GM19397 (cell line): ENCODE measurements at regions not wholly inside any gene's neighbourhood (a gene's known extent, or its start where the extent isn't known, plus 50 kb on each side); places are given as distances from the start of the nearest gene placed in this dataset.

ENCODE experiments used
- ATAC-seq: cut with Tn5 transposase; IDR thresholded peaks from one replicate; pipeline ENCODE4 v1.9.1; 2021; ENCODE audit warnings: mild to moderate bottlenecking, moderate library complexity; ENCODE audit not compliant: unreplicated experiment

DNA sequence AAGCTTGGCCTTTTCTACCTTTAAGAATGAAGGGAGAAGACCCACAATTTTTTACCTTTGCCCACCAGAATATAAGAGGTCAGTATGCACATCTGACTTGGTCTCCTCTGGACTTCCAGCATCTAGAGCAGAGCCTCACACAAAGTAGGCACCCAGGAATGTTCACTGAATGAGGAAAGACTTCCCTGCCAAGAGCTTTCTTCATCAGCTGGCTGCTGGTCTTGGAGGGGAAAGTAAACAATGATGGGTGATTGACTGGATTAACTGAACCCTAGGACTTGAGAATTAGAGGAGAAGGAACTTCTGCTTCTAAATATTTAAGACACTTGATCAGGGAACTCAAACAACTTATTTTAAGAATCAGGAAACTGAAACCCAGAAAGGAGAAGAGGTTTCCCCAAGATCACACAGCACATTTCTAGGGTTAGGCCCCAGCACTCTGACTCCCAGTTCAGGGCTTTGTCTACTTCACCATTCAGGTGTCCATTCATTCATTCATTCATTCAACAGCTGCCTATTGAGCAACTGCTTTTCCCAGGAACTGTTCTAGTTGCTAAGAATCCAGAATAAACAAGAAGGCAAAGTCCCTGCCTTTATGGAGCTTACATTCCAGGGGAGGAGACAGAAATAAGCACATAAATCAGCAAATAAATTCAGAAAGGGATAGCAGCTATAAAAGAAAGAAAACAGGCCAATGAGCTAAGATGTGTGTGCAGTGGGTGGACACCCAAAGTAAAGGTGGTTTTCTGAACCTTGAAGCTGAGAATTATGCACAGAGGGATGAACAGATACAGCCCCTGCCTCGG lies 216.9 kb upstream of the LRFN2 start:
- no peak for ATAC-seq

DNA sequence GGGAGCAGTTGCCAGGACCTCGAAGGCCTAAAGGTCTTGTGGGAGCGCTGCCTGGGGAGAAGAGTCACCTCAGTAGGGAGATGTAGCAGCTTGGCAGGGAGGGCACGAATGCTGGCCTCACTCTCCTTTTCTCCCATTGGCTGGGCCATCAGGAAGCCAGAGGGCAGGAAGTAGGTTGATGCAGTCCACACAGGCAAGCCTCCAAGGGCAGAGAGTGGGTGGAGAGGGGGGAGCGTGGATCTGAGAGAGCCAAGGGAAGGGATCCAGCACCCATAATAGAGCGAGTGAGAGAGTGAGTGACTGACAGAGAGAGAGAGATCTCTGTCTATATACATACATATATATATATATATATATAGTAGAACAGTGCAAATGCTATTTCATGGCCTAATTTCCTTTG lies 215.3 kb upstream of the LRFN2 start:
- ATAC-seq = no peak

- no peak for ATAC-seq
These were observed 212.4 kb upstream of the LRFN2 start for GRCh38 chr6:40799296-40800140.

- no peak for ATAC-seq
These were observed 211.1 kb upstream of the LRFN2 start for GRCh38 chr6:40798069-40798770.

DNA sequence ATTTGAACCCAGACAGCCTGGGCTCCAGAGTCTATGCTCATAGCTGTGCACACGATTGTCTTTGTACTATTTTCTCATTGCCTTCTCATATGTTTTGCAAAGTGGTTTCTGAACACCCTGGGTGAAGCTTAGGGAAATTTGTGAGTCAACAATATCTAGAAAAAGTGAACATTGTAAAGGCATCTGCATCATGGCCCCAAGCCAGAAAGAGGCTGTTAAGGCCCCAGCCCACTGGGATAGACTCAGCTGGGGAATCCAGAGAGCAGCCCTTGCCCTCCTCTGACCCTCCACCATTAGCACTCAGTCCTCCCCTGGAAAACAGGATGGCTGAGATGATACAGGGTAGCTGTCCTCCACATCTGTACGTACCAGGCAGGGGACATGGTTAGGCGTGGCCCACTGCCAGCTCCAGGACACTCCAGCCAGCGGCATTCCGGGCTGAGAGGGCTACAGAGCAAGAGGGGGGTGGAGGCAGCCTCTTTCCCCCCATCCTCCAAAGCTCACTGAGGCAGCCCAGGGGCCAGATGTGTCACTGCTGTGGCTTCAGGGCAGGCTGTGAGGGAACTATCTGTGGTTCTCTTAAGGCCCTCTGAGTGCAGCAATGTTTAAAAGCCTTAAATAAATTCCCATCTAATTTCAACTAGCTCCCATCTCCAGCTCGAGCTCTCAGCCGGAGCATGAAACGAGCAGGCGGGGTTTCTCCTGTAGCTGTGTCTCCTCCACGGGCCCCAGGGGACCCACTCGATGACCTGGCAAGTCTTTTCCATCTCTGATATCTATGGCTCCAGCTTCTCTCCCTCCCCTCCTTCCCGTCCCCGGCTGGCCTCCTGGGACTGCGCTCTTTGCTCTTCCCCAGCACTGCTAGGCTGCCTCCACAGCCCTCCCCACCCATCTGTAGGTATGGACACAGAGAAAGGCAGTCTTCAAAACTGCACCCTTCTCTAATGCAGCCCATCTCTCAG lies 209.4 kb upstream of the LRFN2 start:
- no peak for ATAC-seq

DNA sequence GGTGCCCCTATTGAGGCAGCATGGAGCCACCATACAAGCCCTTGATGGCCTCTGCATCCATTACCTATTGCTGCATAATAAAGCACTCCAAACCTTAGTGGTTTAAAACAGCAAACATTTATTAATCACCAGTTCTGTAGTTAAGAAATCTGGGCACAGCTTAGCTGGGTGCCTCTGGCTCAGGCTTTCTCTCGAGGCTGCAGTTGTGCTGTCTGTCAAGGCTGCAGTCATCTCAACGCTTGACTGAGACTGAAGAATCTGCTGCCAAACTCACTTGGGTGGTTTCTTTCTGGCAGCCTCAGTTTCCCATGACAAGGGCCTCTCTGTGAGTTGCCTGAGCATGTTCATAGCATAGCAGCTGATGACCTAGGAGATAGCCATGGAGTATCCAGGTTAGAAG lies 207.4 kb upstream of the LRFN2 start:
- ATAC-seq = no peak

- ATAC-seq = no peak
These were observed 205.0 kb upstream of the LRFN2 start for GRCh38 chr6:40792183-40792582.

- ATAC-seq = no peak
These were observed 203.8 kb upstream of the LRFN2 start for GRCh38 chr6:40791004-40791403.

GRCh38 chr6:40788661-40789655 lies 201.8 kb upstream of the LRFN2 start:
- no peak for ATAC-seq

DNA sequence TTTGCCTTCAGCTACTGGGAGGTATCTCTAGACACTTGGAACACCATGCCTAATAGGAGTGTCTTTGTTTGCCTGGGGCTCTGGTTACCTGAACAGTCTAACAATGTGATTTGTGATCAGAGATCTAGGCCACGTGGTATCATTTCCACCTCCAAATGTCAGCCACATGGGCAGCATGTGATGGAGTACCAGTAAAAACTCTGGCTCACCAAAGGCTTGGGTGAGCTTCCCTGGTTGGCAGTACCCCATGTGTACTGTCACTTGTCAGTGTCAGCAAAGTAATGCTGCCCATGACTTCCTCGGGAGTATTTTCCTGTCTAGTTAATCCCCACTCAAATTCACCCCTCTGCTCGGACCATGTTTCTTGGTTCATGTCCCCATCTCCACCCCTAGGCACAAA lies 195.2 kb upstream of the LRFN2 start:
- ATAC-seq = no peak

DNA sequence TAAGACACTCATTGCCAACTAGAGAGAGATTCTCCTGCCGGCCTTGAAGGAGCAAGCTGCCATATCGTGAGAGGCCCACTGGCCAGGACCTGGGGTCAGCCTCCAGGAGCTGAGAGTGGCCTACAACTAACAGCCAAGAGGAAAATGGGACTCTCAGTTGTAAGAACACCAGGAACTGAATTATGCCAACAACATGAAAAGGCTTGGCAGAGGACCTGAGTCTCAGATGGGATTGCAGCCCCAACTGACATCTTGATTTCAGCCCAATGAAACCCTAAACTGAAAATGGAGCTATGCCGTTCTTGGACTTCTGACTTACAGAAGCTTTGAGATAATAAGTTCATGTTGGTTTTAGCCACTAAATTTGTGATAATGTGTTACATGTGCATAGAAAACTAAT lies 193.5 kb upstream of the LRFN2 start:
- ATAC-seq = no peak

DNA sequence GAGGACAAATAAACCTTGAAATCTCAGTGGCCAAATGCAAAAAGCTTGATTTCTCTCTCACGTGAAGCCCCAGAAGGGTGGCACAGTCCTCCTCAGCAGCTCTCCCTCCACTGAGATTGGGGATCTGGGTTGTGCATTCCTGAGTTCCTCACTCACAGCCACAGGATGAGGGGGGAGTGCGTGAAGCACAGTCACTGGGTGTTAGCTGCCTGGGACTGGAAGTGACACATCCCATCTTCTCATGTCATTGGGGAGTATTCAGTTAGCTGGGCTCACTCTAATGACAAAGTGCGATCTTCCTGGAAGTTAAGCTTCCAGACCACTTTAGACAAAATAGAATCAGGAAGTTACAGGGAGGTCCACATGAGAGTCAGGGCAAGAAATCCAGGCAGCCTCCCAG lies 192.2 kb upstream of the LRFN2 start:
- ATAC-seq = no peak

- no peak for ATAC-seq
These were observed 191.8 kb upstream of the LRFN2 start for GRCh38 chr6:40778918-40779317.

- no peak for ATAC-seq
These were observed 191.0 kb upstream of the LRFN2 start for GRCh38 chr6:40778196-40778595.

GRCh38 chr6:40774932-40775331 lies 187.8 kb upstream of the LRFN2 start:
- ATAC-seq = no peak

DNA sequence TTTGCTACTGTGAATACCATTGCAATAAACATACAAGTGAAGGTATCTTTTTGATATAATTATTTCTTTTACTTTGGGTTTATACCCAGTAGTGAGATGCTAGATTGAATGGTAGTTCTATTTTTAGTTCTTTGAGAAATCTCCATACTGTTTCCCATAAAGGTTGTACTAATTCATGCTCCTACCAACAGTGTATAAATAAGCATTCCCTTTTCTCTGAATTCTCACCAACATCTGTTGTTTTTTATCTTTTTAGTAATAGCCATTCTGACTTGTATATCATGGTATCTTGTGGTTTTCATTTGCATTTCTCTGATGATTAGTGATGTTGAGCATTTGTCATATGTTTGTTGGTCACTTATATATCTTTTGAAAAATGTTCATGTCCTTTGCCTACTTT lies 183.6 kb upstream of the LRFN2 start:
- no peak for ATAC-seq

GRCh38 chr6:40764726-40765125 lies 177.6 kb upstream of the LRFN2 start:
- no peak for ATAC-seq

DNA sequence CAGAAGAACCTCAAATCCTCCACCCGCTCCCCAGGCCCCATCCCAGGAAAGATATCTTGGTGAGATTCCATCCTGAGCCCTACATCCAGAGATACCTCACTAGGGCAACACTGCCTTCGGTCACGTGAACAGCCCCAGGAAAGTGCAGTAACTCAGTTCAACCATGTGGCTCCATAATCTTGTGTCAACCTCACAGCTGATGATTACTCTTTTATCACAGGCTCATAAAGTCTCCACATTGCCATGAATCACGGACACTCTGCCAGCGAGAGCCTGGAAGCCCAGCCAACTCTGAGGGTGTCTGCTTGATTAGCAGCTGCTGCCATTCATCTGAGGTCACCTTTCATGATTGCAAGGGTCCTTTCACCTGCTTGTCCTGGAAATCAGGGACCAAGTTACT lies 175.8 kb upstream of the LRFN2 start:
- no peak for ATAC-seq

GRCh38 chr6:40760887-40761286 lies 173.7 kb upstream of the LRFN2 start:
- no peak for ATAC-seq
